H9 (cell line): ENCODE measurements at regions not wholly inside any gene's neighbourhood (a gene's known extent, or its start where the extent isn't known, plus 50 kb on each side); places are given as distances from the start of the nearest gene placed in this dataset.

Source experiments
- DNase-seq: peaks from one replicate; pipeline ENCODE4 v3.0.0-alpha.2; 2017
- H2AFZ ChIP-seq: one replicate; pipeline ENCODE4 v1.6.1; 2013; ENCODE audit warnings: mild to moderate bottlenecking, low read length, control low read depth, moderate library complexity
- H2AK5ac ChIP-seq: 2 replicates; pipeline ENCODE4 v1.6.1; 2013; ENCODE audit warnings: low read length, control low read depth, mixed read lengths; ENCODE audit not compliant: insufficient read length
- H2BK120ac ChIP-seq: one replicate; pipeline ENCODE4 v1.6.1; 2013; ENCODE audit warnings: low read depth, mild to moderate bottlenecking, low read length, control low read depth, inconsistent platforms; ENCODE audit not compliant: poor library complexity, severe bottlenecking
- H2BK12ac ChIP-seq: 2 replicates; pipeline ENCODE4 v1.6.1; 2013; ENCODE audit warnings: low read length, control low read depth, mixed read lengths, low read depth; ENCODE audit not compliant: insufficient read length
- H2BK15ac ChIP-seq: 2 replicates; pipeline ENCODE4 v1.6.1; 2013; ENCODE audit warnings: low read depth, low read length, control low read depth
- H2BK20ac ChIP-seq: one replicate; pipeline ENCODE4 v1.6.1; 2013; ENCODE audit warnings: low read depth, mild to moderate bottlenecking, low read length, control low read depth, inconsistent platforms; ENCODE audit not compliant: poor library complexity, severe bottlenecking
- H2BK5ac ChIP-seq: 2 replicates; pipeline ENCODE4 v1.6.1; 2013; ENCODE audit warnings: low read length, control low read depth, mixed read lengths; ENCODE audit not compliant: insufficient read length
- H3K14ac ChIP-seq: 2 replicates; pipeline ENCODE4 v1.6.1; 2013; ENCODE audit warnings: low read length, control low read depth; ENCODE audit not compliant: insufficient read depth
- H3K18ac ChIP-seq: 2 replicates; pipeline ENCODE4 v1.6.1; 2013; ENCODE audit warnings: low read depth, mild to moderate bottlenecking, mixed read lengths, low read length, control low read depth; ENCODE audit not compliant: insufficient read length
- H3K23ac ChIP-seq: 2 replicates; pipeline ENCODE4 v1.6.1; 2013; ENCODE audit warnings: low read length, control low read depth, mixed read lengths, low read depth; ENCODE audit not compliant: insufficient read length
- H3K23me2 ChIP-seq: 2 replicates; pipeline ENCODE4 v1.6.1; 2013; ENCODE audit warnings: low read depth, mild to moderate bottlenecking, mixed read lengths, low read length, control low read depth; ENCODE audit not compliant: insufficient read length, poor library complexity, severe bottlenecking
- H3K27ac ChIP-seq: 2 replicates; pipeline ENCODE4 v1.5.1; 2013; ENCODE audit warnings: low read length, control low read depth, mixed read lengths, low read depth; ENCODE audit not compliant: insufficient read length
- H3K27me3 ChIP-seq: 2 replicates; pipeline ENCODE4 v1.6.1; 2013; ENCODE audit warnings: low read length, control low read depth, inconsistent platforms; ENCODE audit not compliant: insufficient read depth
- H3K4ac ChIP-seq: 2 replicates; pipeline ENCODE4 v1.6.1; 2013; ENCODE audit warnings: low read depth, mild to moderate bottlenecking, control low read depth, inconsistent platforms, low read length, moderate library complexity
- H3K4me1 ChIP-seq: 2 replicates; pipeline ENCODE4 v1.6.1; 2013; ENCODE audit warnings: low read length, control low read depth, inconsistent platforms; ENCODE audit not compliant: insufficient read depth
- H3K4me2 ChIP-seq: 2 replicates; pipeline ENCODE4 v1.6.1; 2013; ENCODE audit warnings: low read length, control low read depth, mixed read lengths; ENCODE audit not compliant: insufficient read length, insufficient read depth
- H3K56ac ChIP-seq: 2 replicates; pipeline ENCODE4 v1.6.1; 2013; ENCODE audit warnings: low read depth, mild to moderate bottlenecking, mixed read lengths, low read length, control low read depth; ENCODE audit not compliant: insufficient read length
- H3K79me1 ChIP-seq: 2 replicates; pipeline ENCODE4 v1.6.1; 2013; ENCODE audit warnings: low read depth, mild to moderate bottlenecking, moderate library complexity, low read length, control low read depth, inconsistent platforms; ENCODE audit not compliant: insufficient read depth, poor library complexity, severe bottlenecking
- H3K79me2 ChIP-seq: 2 replicates; pipeline ENCODE4 v1.6.1; 2013; ENCODE audit warnings: low read length, control low read depth, inconsistent platforms; ENCODE audit not compliant: insufficient read depth
- H3K9ac ChIP-seq: 2 replicates; pipeline ENCODE4 v1.6.1; 2013; ENCODE audit warnings: low read length, control low read depth, mixed read lengths; ENCODE audit not compliant: insufficient read length; ENCODE audit errors: extremely low read depth
- H3K9me3 ChIP-seq: one replicate; pipeline ENCODE4 v1.6.1; 2013; ENCODE audit warnings: low read depth, low read length, inconsistent platforms; ENCODE audit not compliant: control insufficient read depth
- H3T11ph ChIP-seq: one replicate; pipeline ENCODE4 v1.6.1; 2013; ENCODE audit warnings: mild to moderate bottlenecking, low read length, control low read depth, inconsistent platforms
- H4K20me1 ChIP-seq: one replicate; pipeline ENCODE4 v1.6.1; 2013; ENCODE audit not compliant: control insufficient read depth, insufficient read length, insufficient read depth
- H4K5ac ChIP-seq: 2 replicates; pipeline ENCODE4 v1.6.1; 2013; ENCODE audit warnings: low read depth, mild to moderate bottlenecking, mixed read lengths, low read length, control low read depth; ENCODE audit not compliant: insufficient read length
- H4K8ac ChIP-seq: replicated peaks from 2 replicates; pipeline ENCODE4 v1.6.1; 2013; ENCODE audit warnings: low read length, control low read depth, mixed read lengths, low read depth; ENCODE audit not compliant: insufficient read length
- H4K91ac ChIP-seq: 2 replicates; pipeline ENCODE4 v1.6.1; 2013; ENCODE audit warnings: low read depth, mild to moderate bottlenecking, moderate library complexity, mixed read lengths, low read length, control low read depth; ENCODE audit not compliant: insufficient read length
- H3K27ac Mint-ChIP-seq, 3 experiments: 2 replicates in 2 of 3; 3 replicates in 1 of 3; pipeline ENCODE4 v1.8.0; 2020 to 2021; ENCODE audit warnings: mixed read lengths in 3 of 3, mild to moderate bottlenecking in 1 of 3, moderate library complexity in 1 of 3
- H3K27me3 Mint-ChIP-seq: 2 replicates; pipeline ENCODE4 v1.8.0; 2021; ENCODE audit warnings: low read depth, mild to moderate bottlenecking, moderate library complexity, mixed read lengths
- H3K36me3 Mint-ChIP-seq, 3 experiments: 2 replicates in 2 of 3; 3 replicates in 1 of 3; pipeline ENCODE4 v1.8.0; 2020 to 2021; ENCODE audit warnings: low read depth in 3 of 3, mixed read lengths in 3 of 3; ENCODE audit not compliant: insufficient read depth in 1 of 3
- H3K4me1 Mint-ChIP-seq, 2 experiments: 2 replicates each; pipeline ENCODE4 v1.8.0; 2020; ENCODE audit warnings: mixed read lengths in 2 of 2
- H3K4me3 Mint-ChIP-seq, 2 experiments: 2 replicates in 1 of 2; 3 replicates in 1 of 2; pipeline ENCODE4 v1.8.0; 2020 to 2021; ENCODE audit warnings: mild to moderate bottlenecking in 2 of 2, mixed read lengths in 2 of 2, moderate library complexity in 1 of 2
- H3K9me3 Mint-ChIP-seq, 2 experiments: 2 replicates in 1 of 2; 3 replicates in 1 of 2; pipeline ENCODE4 v1.8.0; 2020; ENCODE audit warnings: mild to moderate bottlenecking in 2 of 2, mixed read lengths in 2 of 2, moderate library complexity in 1 of 2
- WGBS: extraction: QIAGEN DNeasy Blood & Tissue Kit; methylation state at CpG from one replicate; pipeline ENCODE4 v1.1.7; 2013; ENCODE audit warnings: missing lambda C conversion rate, low lambda C conversion rate, mixed read lengths; ENCODE audit not compliant: insufficient read length; ENCODE audit errors: extremely low coverage; 5-methylcytosine and 5-hydroxymethylcytosine counted together
- TF ChIP-seq, protein P1 (sequence below): fragments of 200-600 bp; sonication (generic); conservative IDR thresholded peaks from 3 replicates; pipeline ENCODE4 v1.8.0; 2021; ENCODE audit warnings: antibody characterized with exemption, mild to moderate bottlenecking

DNA sequence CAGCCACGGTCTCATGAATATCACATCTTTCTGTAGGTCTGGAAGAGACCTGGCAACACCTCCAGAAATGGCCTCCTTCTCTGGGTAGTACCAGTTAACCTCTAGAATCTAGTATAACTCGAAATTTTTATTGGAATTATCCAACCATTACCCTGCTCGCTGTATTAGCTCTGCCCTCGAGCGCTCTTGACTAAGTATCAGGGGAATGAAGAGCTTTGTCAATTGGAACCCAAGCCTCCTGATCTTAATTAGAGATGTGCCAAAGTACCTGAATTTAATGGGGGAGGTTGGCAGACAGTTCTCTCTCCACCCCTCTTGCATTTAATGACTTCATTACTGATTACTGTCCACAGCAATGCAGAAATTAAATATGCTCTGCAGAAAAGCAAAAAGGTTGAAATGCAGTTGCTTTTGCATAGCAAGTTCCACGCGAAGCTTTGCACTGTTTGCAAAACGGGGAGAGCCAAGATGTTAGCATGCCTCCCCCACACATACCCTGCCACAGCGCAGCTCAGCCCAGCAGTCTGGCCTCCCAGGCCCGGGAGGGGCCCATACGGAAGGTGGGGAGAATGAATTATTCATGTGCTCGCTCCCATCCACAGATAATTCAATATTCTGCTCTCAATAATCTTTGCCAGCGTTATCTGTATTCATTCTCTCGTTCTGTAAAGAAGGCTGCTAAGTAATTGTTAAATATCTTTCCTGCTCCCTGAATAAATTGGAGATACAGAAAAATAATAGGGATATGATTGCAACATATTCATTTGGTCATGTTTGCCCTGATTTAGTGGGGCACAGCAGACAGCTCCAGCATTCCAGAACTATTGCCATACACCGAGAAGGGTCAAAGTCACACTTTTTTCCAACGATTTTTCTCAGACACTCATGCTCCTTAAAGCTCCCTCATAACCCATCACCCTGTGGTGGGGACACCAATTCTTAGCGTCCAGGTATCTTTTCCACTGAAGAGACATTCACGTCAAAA, 305.8 kb downstream of the CDH26 start:
- Mint-ChIP-seq H3K27me3 (peaks cover 20% of the 10 kb centered on the region), H3K4me1 (peaks cover 2 to 4% of the 10 kb centered on the region in 2 experiments; a peak in 2 of 4 replicates), H3K4me3 (no peak overlapping the region), H3K36me3 (no peaks in the 10 kb centered on the region; a peak in 1 of 7 replicates), H3K27ac (no peak overlapping the region), H3K9me3 (no peaks in the 10 kb centered on the region; a peak in 1 of 5 replicates)
- Histone ChIP-seq H3K79me1 (no peaks in the 10 kb centered on the region), H2BK120ac (no peak overlapping the region), H4K8ac (no peak overlapping the region), H3K4me1 (no peaks in the 10 kb centered on the region), H2BK5ac (no peak overlapping the region), H3K14ac (no peak overlapping the region), H4K91ac (no peak overlapping the region), H3K56ac (no peak overlapping the region), H3K27ac (no peak overlapping the region), H3K4ac (no peak overlapping the region), H2AFZ (no peak overlapping the region), H3K9me3 (no peaks in the 10 kb centered on the region), H3K27me3 (no peaks in the 10 kb centered on the region), H3K23ac (no peak overlapping the region), H3K4me2 (no peak overlapping the region), H2BK12ac (no peak overlapping the region), H2AK5ac (no peak overlapping the region), H3K9ac (no peak overlapping the region), H4K5ac (no peak overlapping the region), H4K20me1 (no peaks in the 10 kb centered on the region), H3K18ac (no peak overlapping the region), H2BK15ac (no peak overlapping the region), H2BK20ac (no peak overlapping the region), H3K79me2 (no peaks in the 10 kb centered on the region), H3K23me2 (no peaks in the 10 kb centered on the region), H3T11ph (no peak overlapping the region)
- no peak for DNase-seq
- TF ChIP-seq, protein P1, sequence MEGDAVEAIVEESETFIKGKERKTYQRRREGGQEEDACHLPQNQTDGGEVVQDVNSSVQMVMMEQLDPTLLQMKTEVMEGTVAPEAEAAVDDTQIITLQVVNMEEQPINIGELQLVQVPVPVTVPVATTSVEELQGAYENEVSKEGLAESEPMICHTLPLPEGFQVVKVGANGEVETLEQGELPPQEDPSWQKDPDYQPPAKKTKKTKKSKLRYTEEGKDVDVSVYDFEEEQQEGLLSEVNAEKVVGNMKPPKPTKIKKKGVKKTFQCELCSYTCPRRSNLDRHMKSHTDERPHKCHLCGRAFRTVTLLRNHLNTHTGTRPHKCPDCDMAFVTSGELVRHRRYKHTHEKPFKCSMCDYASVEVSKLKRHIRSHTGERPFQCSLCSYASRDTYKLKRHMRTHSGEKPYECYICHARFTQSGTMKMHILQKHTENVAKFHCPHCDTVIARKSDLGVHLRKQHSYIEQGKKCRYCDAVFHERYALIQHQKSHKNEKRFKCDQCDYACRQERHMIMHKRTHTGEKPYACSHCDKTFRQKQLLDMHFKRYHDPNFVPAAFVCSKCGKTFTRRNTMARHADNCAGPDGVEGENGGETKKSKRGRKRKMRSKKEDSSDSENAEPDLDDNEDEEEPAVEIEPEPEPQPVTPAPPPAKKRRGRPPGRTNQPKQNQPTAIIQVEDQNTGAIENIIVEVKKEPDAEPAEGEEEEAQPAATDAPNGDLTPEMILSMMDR, result no peak
- WGBS, result no CpG with 5 or more reads among the region's 18 CpGs
